BJ (cell line): ENCODE measurements at regions not wholly inside any gene's neighbourhood (a gene's known extent, or its start where the extent isn't known, plus 50 kb on each side); places are given as distances from the start of the nearest gene placed in this dataset.

Experiments
- CTCF ChIA-PET: fragments of 350-600 bp; formaldehyde crosslinking; extraction: SDS; loops from one replicate; lab custom pipeline; 2021; ENCODE audit warnings: antibody characterized with exemption, inconsistent platforms; lab: Yijun Ruan, JAX
- POLR2A ChIA-PET: fragments of 300-600 bp; sonication (Branson Sonifier 250); formaldehyde crosslinking; extraction: SDS; loops from one replicate; lab custom pipeline; 2021; ENCODE audit warnings: antibody characterized with exemption; lab: Charles Lee
- DNase-seq: peaks from one replicate; pipeline ENCODE4 v3.0.0-alpha.2; 2011; ENCODE audit warnings: low read depth
- H3K27me3 ChIP-seq: 2 replicates; pipeline ENCODE4 v1.6.0; 2011; ENCODE audit warnings: low read length; ENCODE audit not compliant: control insufficient read depth, insufficient read depth
- H3K36me3 ChIP-seq: 2 replicates; pipeline ENCODE4 v1.5.1; 2011; ENCODE audit warnings: low read length; ENCODE audit not compliant: control insufficient read depth, insufficient read depth
- H3K4me3 ChIP-seq: 2 replicates; pipeline ENCODE4 v1.5.1; 2011; ENCODE audit warnings: low read depth, mild to moderate bottlenecking, control low read depth, low read length
- CTCF ChIP-seq: IDR thresholded peaks from 2 replicates; pipeline ENCODE4 v1.5.1; 2011; ENCODE audit warnings: low read depth, mild to moderate bottlenecking, control low read depth, inconsistent platforms, low read length, moderate library complexity; ENCODE audit not compliant: insufficient read depth

GRCh38 chr5:166784545-166785078 is 1506.8 kb upstream of the WWC1 start:
- POLR2A ChIA-PET = no interaction called here
- no peaks in the 10 kb centered on the region for H3K36me3 ChIP-seq
- DNase-seq = no peak
- TF ChIP-seq CTCF = no peak
- H3K27me3 ChIP-seq = no peaks in the 10 kb centered on the region
- CTCF ChIA-PET = no interaction called here
- no peak overlapping the region for H3K4me3 ChIP-seq

GRCh38 chr5:166786178-166786577 is 1505.3 kb upstream of the WWC1 start:
- POLR2A ChIA-PET = no interaction called here
- CTCF ChIA-PET = no interaction called here
- Histone ChIP-seq H3K4me3 (no peak overlapping the region), H3K27me3 (no peaks in the 10 kb centered on the region), H3K36me3 (no peaks in the 10 kb centered on the region)
- no peak for DNase-seq
- TF ChIP-seq CTCF = no peak

GRCh38 chr5:166786889-166787288 is 1504.6 kb upstream of the WWC1 start:
- Histone ChIP-seq H3K4me3 (no peak overlapping the region), H3K27me3 (no peaks in the 10 kb centered on the region), H3K36me3 (no peaks in the 10 kb centered on the region)
- ChIA-PET CTCF (no interaction called here), POLR2A (no interaction called here)
- no peak for DNase-seq
- no peak for TF ChIP-seq CTCF

- POLR2A ChIA-PET = no interaction called here
- no peak for DNase-seq
- CTCF ChIA-PET = no interaction called here
- H3K27me3 ChIP-seq = no peaks in the 10 kb centered on the region
- H3K36me3 ChIP-seq = no peaks in the 10 kb centered on the region
- TF ChIP-seq CTCF = no peak
- H3K4me3 ChIP-seq = no peak overlapping the region
Observed at GRCh38 chr5:166788050-166788449, 1503.4 kb upstream of the WWC1 start.

GRCh38 chr5:166795756-166796155 is 1495.7 kb upstream of the WWC1 start:
- TF ChIP-seq CTCF = no peak
- DNase-seq = no peak

More at GRCh38 chr5:166795756-166796155, 1495.7 kb upstream of the WWC1 start:
- Histone ChIP-seq H3K4me3 (no peak overlapping the region), H3K27me3 (no peaks in the 10 kb centered on the region), H3K36me3 (no peaks in the 10 kb centered on the region)
- ChIA-PET POLR2A (no interaction called here), CTCF (interaction anchor here (0.6 kb wide), 1 partner anchor 128 kb away, joined by 3 read pairs; no protein-coding TSS in a partner anchor)
